HEK293 (cell line): ENCODE measurements at regions not wholly inside any gene's neighbourhood (a gene's known extent, or its start where the extent isn't known, plus 50 kb on each side); places are given as distances from the start of the nearest gene placed in this dataset.
A peak's percentile ranks its signal among the peaks of the same experiment; 100 is the strongest.

Experiments
- CTCF ChIA-PET: fragments of 350-600 bp; formaldehyde crosslinking; extraction: SDS; loops from one replicate; lab custom pipeline; 2021; ENCODE audit warnings: antibody characterized with exemption; lab: Yijun Ruan, JAX
- POLR2A ChIA-PET: fragments of 300-600 bp; formaldehyde crosslinking; extraction: SDS; loops from one replicate; lab custom pipeline; 2020; ENCODE audit warnings: antibody characterized with exemption, inconsistent platforms; lab: Yijun Ruan, JAX
- H3K27ac ChIP-seq: fragments of 200-500 bp; sonication (Bioruptor generic); 2 replicates; pipeline ENCODE4 v1.5.1; 2014; ENCODE audit warnings: low read depth, low read length, control low read depth, inconsistent platforms; ENCODE audit errors: extremely low read depth
- H3K36me3 ChIP-seq, 2 experiments: fragments of 200-500 bp in 1 of 2; sonication (Bioruptor generic) in 1 of 2; 1 replicate in 1 of 2; 2 replicates in 1 of 2; pipeline ENCODE4 v1.5.1; 2014 to 2017; ENCODE audit warnings: inconsistent platforms in 2 of 2, low read length in 2 of 2; ENCODE audit not compliant: control insufficient read depth in 2 of 2, insufficient read depth in 1 of 2
- H3K4me1 ChIP-seq: fragments of 200-500 bp; sonication (Bioruptor generic); 2 replicates; pipeline ENCODE4 v1.5.1; 2014; ENCODE audit warnings: mild to moderate bottlenecking, low read length, inconsistent platforms; ENCODE audit not compliant: control insufficient read depth, insufficient read depth
- H3K4me3 ChIP-seq: 2 replicates; pipeline ENCODE4 v1.5.1; 2011; ENCODE audit warnings: low read depth, mild to moderate bottlenecking, control low read depth, low read length, moderate library complexity
- H3K9me3 ChIP-seq: fragments of 200-500 bp; sonication (Bioruptor generic); 2 replicates; pipeline ENCODE4 v1.5.1; 2014; ENCODE audit warnings: low read depth, low read length, inconsistent platforms; ENCODE audit not compliant: control insufficient read depth, insufficient read depth
- AEBP2 ChIP-seq: fragments of 450-650 bp; formaldehyde crosslinking; IDR thresholded peaks from 2 replicates; pipeline ENCODE4 v1.5.1; 2016; ENCODE audit warnings: missing biosample characterization, missing genetic modification characterization, borderline replicate concordance
- ZNF121 ChIP-seq: fragments of 450-650 bp; formaldehyde crosslinking; IDR thresholded peaks from 2 replicates; pipeline ENCODE4 v1.5.1; 2016; ENCODE audit warnings: missing biosample characterization, missing genetic modification characterization
- ZNF18 ChIP-seq: fragments of 450-650 bp; formaldehyde crosslinking; IDR thresholded peaks from 2 replicates; pipeline ENCODE4 v1.5.1; 2016; ENCODE audit warnings: missing biosample characterization, missing genetic modification characterization
- ZNF280C ChIP-seq: fragments of 450-650 bp; formaldehyde crosslinking; IDR thresholded peaks from 2 replicates; pipeline ENCODE4 v1.5.1; 2016; ENCODE audit warnings: missing biosample characterization, missing genetic modification characterization
- ZNF280D ChIP-seq: fragments of 450-650 bp; formaldehyde crosslinking; IDR thresholded peaks from 2 replicates; pipeline ENCODE4 v1.5.1; 2016; ENCODE audit warnings: missing biosample characterization, missing genetic modification characterization
- ZNF449 ChIP-seq: fragments of 450-650 bp; formaldehyde crosslinking; IDR thresholded peaks from 2 replicates; pipeline ENCODE4 v1.5.1; 2017; ENCODE audit warnings: missing biosample characterization, mild to moderate bottlenecking, missing genetic modification characterization, moderate library complexity
- ZNF501 ChIP-seq: fragments of 450-650 bp; formaldehyde crosslinking; IDR thresholded peaks from 2 replicates; pipeline ENCODE4 v1.5.1; 2016; ENCODE audit warnings: missing biosample characterization, missing genetic modification characterization
- ZNF513 ChIP-seq: fragments of 450-650 bp; IDR thresholded peaks from 2 replicates; pipeline ENCODE4 v1.5.1; 2018; ENCODE audit warnings: missing biosample characterization, missing genetic modification characterization

- TF ChIP-seq ZNF280C (no peak), ZNF449 (no peak)
Measured at GRCh38 chr16:62363501-62363900, 327.3 kb upstream of the CDH8 start (continued).

- TF ChIP-seq ZNF18 (tag by site-specific recombination) (no peak), ZNF280D (tag by site-specific recombination) (no peak), ZNF121 (tag by site-specific recombination) (no peak), ZNF513 (peak; percentile 61; the same call in 1 of the 2 replicates), AEBP2 (no peak)
- H3K36me3 ChIP-seq: no peaks in the 10 kb centered on the region
- CTCF ChIA-PET: no interaction called here
- no peak overlapping the region for H3K4me3 ChIP-seq
- POLR2A ChIA-PET: no interaction called here
- H3K27ac ChIP-seq: no peak overlapping the region
- no peaks in the 10 kb centered on the region for H3K9me3 ChIP-seq
- H3K4me1 ChIP-seq: no peaks in the 10 kb centered on the region
Measured at GRCh38 chr16:62353355-62353754, 317.1 kb upstream of the CDH8 start.

- POLR2A ChIA-PET: no interaction called here
- TF ChIP-seq ZNF501 (tag by site-specific recombination): no peak
- no peaks in the 10 kb centered on the region for H3K36me3 ChIP-seq
- H3K4me1 ChIP-seq: no peaks in the 10 kb centered on the region
- H3K27ac ChIP-seq: no peak overlapping the region
- no peak overlapping the region for H3K4me3 ChIP-seq
- H3K9me3 ChIP-seq: no peaks in the 10 kb centered on the region
- CTCF ChIA-PET: no interaction called here
Measured at GRCh38 chr16:62342216-62342615, 306.0 kb upstream of the CDH8 start.
